Neural progenitor cell (in vitro differentiated cells): ENCODE measurements at regions not wholly inside any gene's neighbourhood (a gene's known extent, or its start where the extent isn't known, plus 50 kb on each side); places are given as distances from the start of the nearest gene placed in this dataset.

ENCODE experiments used
- EZH2 ChIP-seq: fragments of 200-600 bp; sonication (generic); IDR thresholded peaks from 2 replicates; pipeline ENCODE4 v1.6.1; 2017; ENCODE audit warnings: antibody characterized with exemption, mild to moderate bottlenecking, moderate library complexity
- EZH2phosphoT487 ChIP-seq: fragments of 200-600 bp; sonication (generic); IDR thresholded peaks from 2 replicates; pipeline ENCODE4 v1.6.1; 2017; ENCODE audit warnings: antibody characterized with exemption
- TF ChIP-seq, protein P1 (sequence below): fragments of 200-600 bp; sonication (generic); IDR thresholded peaks from 2 replicates; pipeline ENCODE4 v1.5.1; 2017; ENCODE audit warnings: antibody characterized with exemption, mild to moderate bottlenecking

DNA sequence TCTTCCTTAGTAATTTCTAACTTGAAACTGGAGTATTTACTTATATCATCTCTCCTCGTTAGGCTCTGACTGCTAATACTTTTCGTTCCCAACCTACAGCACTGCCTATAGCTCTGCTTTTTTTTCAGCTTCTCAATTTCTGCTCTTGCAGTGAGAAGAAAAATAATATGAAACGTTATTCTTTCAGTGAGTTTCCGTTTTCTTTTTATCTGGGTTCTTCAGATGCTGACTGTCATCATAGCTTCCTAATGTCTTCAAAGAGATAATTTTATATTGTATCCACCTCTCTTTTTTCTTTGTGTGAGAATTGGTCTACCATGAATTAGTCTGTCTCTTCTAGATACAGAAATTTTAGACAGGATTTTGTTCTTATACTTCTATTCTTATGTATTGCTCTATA, 454.9 kb downstream of the LMO7 start:
- TF ChIP-seq, protein P1, sequence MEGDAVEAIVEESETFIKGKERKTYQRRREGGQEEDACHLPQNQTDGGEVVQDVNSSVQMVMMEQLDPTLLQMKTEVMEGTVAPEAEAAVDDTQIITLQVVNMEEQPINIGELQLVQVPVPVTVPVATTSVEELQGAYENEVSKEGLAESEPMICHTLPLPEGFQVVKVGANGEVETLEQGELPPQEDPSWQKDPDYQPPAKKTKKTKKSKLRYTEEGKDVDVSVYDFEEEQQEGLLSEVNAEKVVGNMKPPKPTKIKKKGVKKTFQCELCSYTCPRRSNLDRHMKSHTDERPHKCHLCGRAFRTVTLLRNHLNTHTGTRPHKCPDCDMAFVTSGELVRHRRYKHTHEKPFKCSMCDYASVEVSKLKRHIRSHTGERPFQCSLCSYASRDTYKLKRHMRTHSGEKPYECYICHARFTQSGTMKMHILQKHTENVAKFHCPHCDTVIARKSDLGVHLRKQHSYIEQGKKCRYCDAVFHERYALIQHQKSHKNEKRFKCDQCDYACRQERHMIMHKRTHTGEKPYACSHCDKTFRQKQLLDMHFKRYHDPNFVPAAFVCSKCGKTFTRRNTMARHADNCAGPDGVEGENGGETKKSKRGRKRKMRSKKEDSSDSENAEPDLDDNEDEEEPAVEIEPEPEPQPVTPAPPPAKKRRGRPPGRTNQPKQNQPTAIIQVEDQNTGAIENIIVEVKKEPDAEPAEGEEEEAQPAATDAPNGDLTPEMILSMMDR = no peak
- no peak for TF ChIP-seq EZH2phosphoT487
- TF ChIP-seq EZH2 = no peak
